Activated T-helper 2 cell treated with anti-CD3 and anti-CD28 coated beads, Interferon-gamma antibody, Interleukin-2, Interleukin-4, amounts not matched to agents 10 μg/mL and 5 μg/mL and 100 μg/mL, durations not matched to agents 14 hours and 24 hours and 36 hours (primary cell): ENCODE measurements at regions not wholly inside any gene's neighbourhood (a gene's known extent, or its start where the extent isn't known, plus 50 kb on each side); places are given as distances from the start of the nearest gene placed in this dataset.

Experiments
- DNase-seq: peaks from one replicate; pipeline ENCODE4 v3.0.0; 2021; ENCODE audit warnings: low spot score
- H3K27ac Mint-ChIP-seq: one replicate; pipeline ENCODE4 v1.8.0; 2021; ENCODE audit warnings: mixed read lengths
- H3K27me3 Mint-ChIP-seq: one replicate; pipeline ENCODE4 v1.8.0; 2021; ENCODE audit warnings: low read depth, mixed read lengths
- H3K36me3 Mint-ChIP-seq: one replicate; pipeline ENCODE4 v1.8.0; 2021; ENCODE audit warnings: low read depth, mixed read lengths
- H3K4me1 Mint-ChIP-seq: one replicate; pipeline ENCODE4 v1.8.0; 2021; ENCODE audit warnings: low read depth, mixed read lengths
- H3K4me3 Mint-ChIP-seq: one replicate; pipeline ENCODE4 v1.8.0; 2021; ENCODE audit warnings: low read depth, mild to moderate bottlenecking, moderate library complexity, mixed read lengths
- H3K9me3 Mint-ChIP-seq: one replicate; pipeline ENCODE4 v1.8.0; 2021; ENCODE audit warnings: mixed read lengths
- intact Hi-C: fragments of 100-400 bp; cut with micrococcal nuclease; formaldehyde crosslinking; loops from one replicate; pipeline ENCODE4 v1.15.1; 2023

GRCh38 chr6:168387426-168387825 is 53.6 kb upstream of the SMOC2 start:
- Mint-ChIP-seq H3K27ac (no peak overlapping the region), H3K36me3 (no peaks in the 10 kb centered on the region), H3K4me1 (no peaks in the 10 kb centered on the region), H3K4me3 (no peak overlapping the region), H3K9me3 (peaks cover 5% of the 10 kb centered on the region), H3K27me3 (no peaks in the 10 kb centered on the region)
- intact Hi-C loops, result no loop called here
- DNase-seq, result no peak

- Mint-ChIP-seq H3K27me3 (no peaks in the 10 kb centered on the region), H3K9me3 (peaks cover 5% of the 10 kb centered on the region), H3K4me1 (no peaks in the 10 kb centered on the region), H3K4me3 (no peak overlapping the region), H3K27ac (no peak overlapping the region), H3K36me3 (no peaks in the 10 kb centered on the region)
- intact Hi-C loops, result no loop called here
- DNase-seq, result no peak
Observed at GRCh38 chr6:168387911-168388310, 53.1 kb upstream of the SMOC2 start.

GRCh38 chr6:168388641-168389633 is 52.0 kb upstream of the SMOC2 start:
- H3K9me3 Mint-ChIP-seq, result peaks cover 2% of the 10 kb centered on the region
- no peak overlapping the region for H3K27ac Mint-ChIP-seq
- intact Hi-C loops, result no loop called here
- H3K27me3 Mint-ChIP-seq, result no peaks in the 10 kb centered on the region
- H3K4me3 Mint-ChIP-seq, result no peak overlapping the region
- no peak for DNase-seq
- H3K36me3 Mint-ChIP-seq, result no peaks in the 10 kb centered on the region
- H3K4me1 Mint-ChIP-seq, result no peaks in the 10 kb centered on the region

GRCh38 chr6:168390749-168391420 is 50.1 kb upstream of the SMOC2 start:
- no peak for DNase-seq
- H3K9me3 Mint-ChIP-seq, result no peaks in the 10 kb centered on the region
- H3K27ac Mint-ChIP-seq, result no peak overlapping the region
- H3K4me3 Mint-ChIP-seq, result no peak overlapping the region
- H3K4me1 Mint-ChIP-seq, result no peaks in the 10 kb centered on the region
- intact Hi-C loops, result no loop called here
- no peaks in the 10 kb centered on the region for H3K27me3 Mint-ChIP-seq
- H3K36me3 Mint-ChIP-seq, result no peaks in the 10 kb centered on the region
